Smooth muscle cell (in vitro differentiated cells): ENCODE measurements at regions not wholly inside any gene's neighbourhood (a gene's known extent, or its start where the extent isn't known, plus 50 kb on each side); places are given as distances from the start of the nearest gene placed in this dataset.

Source experiments
- DNase-seq: peaks from one replicate; lab custom pipeline; 2025; ENCODE audit not compliant: unreplicated experiment; lab: John Stamatoyannopoulos, UW
- H2AFZ ChIP-seq: fragments of 200-600 bp; sonication (generic); 2 replicates; pipeline ENCODE4 v1.6.0; 2016; ENCODE audit warnings: antibody characterized with exemption, low read depth, mild to moderate bottlenecking
- H3F3A ChIP-seq: fragments of 200-600 bp; sonication (generic); 2 replicates; pipeline ENCODE4 v1.6.0; 2017; ENCODE audit warnings: antibody characterized with exemption, low read depth
- H3K27ac ChIP-seq: fragments of 200-600 bp; sonication (generic); 2 replicates; pipeline ENCODE4 v1.5.1; 2016; ENCODE audit warnings: low read depth, mild to moderate bottlenecking
- H3K27me3 ChIP-seq: fragments of 200-600 bp; sonication (generic); 2 replicates; pipeline ENCODE4 v1.6.1; 2016; ENCODE audit warnings: low read depth, mild to moderate bottlenecking
- H3K36me3 ChIP-seq: fragments of 200-600 bp; sonication (generic); 2 replicates; pipeline ENCODE4 v1.5.1; 2016; ENCODE audit warnings: low read depth
- H3K4me1 ChIP-seq: fragments of 200-600 bp; sonication (generic); 2 replicates; pipeline ENCODE4 v1.5.1; 2016; ENCODE audit warnings: low read depth
- H3K4me2 ChIP-seq: fragments of 200-600 bp; sonication (generic); 2 replicates; pipeline ENCODE4 v1.6.0; 2016; ENCODE audit warnings: mild to moderate bottlenecking
- H3K4me3 ChIP-seq: fragments of 200-600 bp; sonication (generic); 2 replicates; pipeline ENCODE4 v1.5.1; 2016; ENCODE audit warnings: mild to moderate bottlenecking
- H3K79me2 ChIP-seq: fragments of 200-600 bp; sonication (generic); 2 replicates; pipeline ENCODE4 v1.6.0; 2016; ENCODE audit warnings: low read depth, mild to moderate bottlenecking
- H3K9ac ChIP-seq: fragments of 200-600 bp; sonication (generic); 2 replicates; pipeline ENCODE4 v1.6.0; 2016; ENCODE audit warnings: low read depth
- H3K9me3 ChIP-seq: fragments of 200-600 bp; sonication (generic); replicated peaks from 2 replicates; pipeline ENCODE4 v1.5.1; 2016; ENCODE audit warnings: low read depth
- H4K20me1 ChIP-seq: fragments of 200-600 bp; sonication (generic); 2 replicates; pipeline ENCODE4 v1.6.0; 2016; ENCODE audit warnings: low read depth
- WGBS: methylation state at CpG from one replicate; pipeline ENCODE4 v1.1.7; 2016; ENCODE audit warnings: low lambda C conversion rate; 5-methylcytosine and 5-hydroxymethylcytosine counted together
- TF ChIP-seq, protein P1 (sequence below): fragments of 200-600 bp; sonication (generic); IDR thresholded peaks from 2 replicates; pipeline ENCODE4 v1.5.1; 2017; ENCODE audit warnings: borderline replicate concordance, mild to moderate bottlenecking, antibody characterized with exemption; ENCODE audit not compliant: insufficient read depth, poor library complexity, severe bottlenecking

DNA sequence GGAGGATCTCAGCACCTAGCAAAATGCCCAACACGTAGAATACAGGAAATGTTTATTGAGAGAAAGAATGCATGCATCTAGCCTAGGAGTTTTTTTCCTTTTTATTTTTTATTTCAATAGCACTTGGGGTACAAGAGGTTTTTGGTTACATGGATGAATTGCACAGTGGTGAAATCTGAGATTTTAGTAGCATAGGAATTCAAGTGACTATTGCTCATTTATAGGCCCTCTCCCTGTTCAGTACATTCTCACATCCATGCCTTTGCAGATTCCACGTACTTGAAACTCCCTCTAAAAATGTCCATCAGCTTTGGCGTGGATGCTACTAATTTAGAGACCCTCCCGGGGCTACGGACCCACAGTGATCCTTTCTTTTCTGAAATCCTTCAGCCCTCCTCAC, 61.7 kb upstream of the PIAS1 start:
- Histone ChIP-seq H3K27me3 (no peaks in the 10 kb centered on the region), H3K4me3 (no peak overlapping the region), H3K9me3 (no peaks in the 10 kb centered on the region), H3K9ac (no peak overlapping the region), H3K27ac (no peak overlapping the region), H3K36me3 (no peaks in the 10 kb centered on the region), H3K4me1 (no peaks in the 10 kb centered on the region), H4K20me1 (no peaks in the 10 kb centered on the region), H3K4me2 (no peak overlapping the region), H3K79me2 (no peaks in the 10 kb centered on the region), H3F3A (no peaks in the 10 kb centered on the region), H2AFZ (no peak overlapping the region)
- no peak for DNase-seq
- TF ChIP-seq, protein P1, sequence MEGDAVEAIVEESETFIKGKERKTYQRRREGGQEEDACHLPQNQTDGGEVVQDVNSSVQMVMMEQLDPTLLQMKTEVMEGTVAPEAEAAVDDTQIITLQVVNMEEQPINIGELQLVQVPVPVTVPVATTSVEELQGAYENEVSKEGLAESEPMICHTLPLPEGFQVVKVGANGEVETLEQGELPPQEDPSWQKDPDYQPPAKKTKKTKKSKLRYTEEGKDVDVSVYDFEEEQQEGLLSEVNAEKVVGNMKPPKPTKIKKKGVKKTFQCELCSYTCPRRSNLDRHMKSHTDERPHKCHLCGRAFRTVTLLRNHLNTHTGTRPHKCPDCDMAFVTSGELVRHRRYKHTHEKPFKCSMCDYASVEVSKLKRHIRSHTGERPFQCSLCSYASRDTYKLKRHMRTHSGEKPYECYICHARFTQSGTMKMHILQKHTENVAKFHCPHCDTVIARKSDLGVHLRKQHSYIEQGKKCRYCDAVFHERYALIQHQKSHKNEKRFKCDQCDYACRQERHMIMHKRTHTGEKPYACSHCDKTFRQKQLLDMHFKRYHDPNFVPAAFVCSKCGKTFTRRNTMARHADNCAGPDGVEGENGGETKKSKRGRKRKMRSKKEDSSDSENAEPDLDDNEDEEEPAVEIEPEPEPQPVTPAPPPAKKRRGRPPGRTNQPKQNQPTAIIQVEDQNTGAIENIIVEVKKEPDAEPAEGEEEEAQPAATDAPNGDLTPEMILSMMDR: no peak
- 93% methylated on average over 5 of the region's 5 CpGs for WGBS

DNA sequence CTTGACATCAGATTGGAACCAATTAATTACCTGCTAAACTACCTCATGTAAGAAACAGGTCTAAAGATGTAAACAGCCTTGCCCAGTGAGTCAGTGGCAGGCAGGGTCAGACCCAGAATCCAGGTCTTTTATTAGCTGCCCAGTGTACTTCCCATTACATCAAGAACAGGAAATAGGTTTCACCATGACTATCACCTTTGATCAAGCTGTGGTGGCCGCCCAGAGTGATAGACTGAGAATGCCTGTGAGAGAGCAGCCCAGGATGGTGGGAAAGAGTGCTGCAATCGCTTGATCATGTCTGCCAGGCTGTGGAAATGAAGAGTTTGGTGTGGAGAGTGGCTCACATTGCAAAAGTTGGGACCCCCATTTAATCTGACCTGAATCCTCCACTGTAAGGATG, 61.3 kb upstream of the PIAS1 start:
- H3K27me3 ChIP-seq: no peaks in the 10 kb centered on the region
- H3K9ac ChIP-seq: no peak overlapping the region
- H3K36me3 ChIP-seq: no peaks in the 10 kb centered on the region
- H4K20me1 ChIP-seq: no peaks in the 10 kb centered on the region
- H3K4me3 ChIP-seq: no peak overlapping the region
- no peaks in the 10 kb centered on the region for H3K79me2 ChIP-seq
- no peaks in the 10 kb centered on the region for H3F3A ChIP-seq
- H3K4me2 ChIP-seq: no peak overlapping the region
- H2AFZ ChIP-seq: no peak overlapping the region
- 94% methylated on average over 2 of the region's 2 CpGs for WGBS
- H3K27ac ChIP-seq: no peak overlapping the region
- TF ChIP-seq, protein P1: no peak
- DNase-seq: no peak
- H3K4me1 ChIP-seq: no peaks in the 10 kb centered on the region
- no peaks in the 10 kb centered on the region for H3K9me3 ChIP-seq

DNA sequence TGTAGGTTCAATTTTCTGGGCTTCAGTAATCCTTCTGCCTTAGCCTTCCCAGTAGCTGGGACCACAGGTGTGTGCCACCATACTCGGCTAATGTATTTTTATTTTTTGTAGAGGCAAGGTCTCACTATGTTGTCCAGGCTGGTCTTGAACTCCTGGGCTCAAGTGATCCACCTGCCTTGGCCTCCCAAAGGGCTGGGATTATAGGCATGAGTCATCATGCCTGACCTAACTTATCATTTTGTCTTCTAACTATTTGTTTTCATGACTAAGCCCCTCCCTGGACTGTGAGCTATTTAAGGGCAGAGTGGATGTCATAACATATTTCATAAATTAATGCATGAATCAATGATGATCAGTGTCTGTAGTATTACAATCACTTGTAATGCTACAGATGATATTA, 56.1 kb upstream of the PIAS1 start:
- Histone ChIP-seq H4K20me1 (no peaks in the 10 kb centered on the region), H3K4me1 (no peaks in the 10 kb centered on the region), H3K9ac (no peak overlapping the region), H3K36me3 (no peaks in the 10 kb centered on the region), H3K27ac (no peak overlapping the region), H3K4me3 (no peak overlapping the region), H3K27me3 (no peaks in the 10 kb centered on the region), H3K9me3 (no peaks in the 10 kb centered on the region), H2AFZ (no peak overlapping the region), H3K79me2 (no peaks in the 10 kb centered on the region), H3F3A (no peaks in the 10 kb centered on the region), H3K4me2 (no peak overlapping the region)
- WGBS: 94% methylated on average over 1 of the region's 1 CpG
- no peak for DNase-seq
- TF ChIP-seq, protein P1: no peak

DNA sequence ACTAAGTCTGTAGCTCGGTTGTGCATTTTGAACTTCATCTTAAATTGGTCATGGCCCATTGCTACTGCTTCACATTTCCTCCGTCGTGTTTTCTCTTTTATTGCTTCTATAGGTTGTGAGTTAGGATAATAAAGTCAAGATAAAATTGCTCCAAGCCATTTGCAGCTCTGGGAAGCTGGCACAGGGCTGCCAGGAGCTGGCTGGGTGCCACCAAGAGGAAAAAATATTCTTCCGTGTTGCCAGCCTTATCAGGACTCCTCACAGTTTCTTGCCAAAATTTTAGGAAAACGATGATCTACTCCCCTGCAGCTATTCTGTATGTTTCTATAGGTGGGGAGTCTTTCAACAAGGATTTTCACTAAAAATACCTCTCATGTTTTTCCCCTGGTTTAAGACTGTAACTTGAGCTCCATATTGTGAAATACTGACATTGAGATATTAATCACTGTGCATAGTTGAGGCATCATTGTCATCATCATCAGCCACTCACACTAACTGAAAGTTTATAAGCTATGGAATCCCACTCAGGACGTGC, 55.4 kb upstream of the PIAS1 start:
- TF ChIP-seq, protein P1: no peak
- H3K4me2 ChIP-seq: no peak overlapping the region
- H3F3A ChIP-seq: no peaks in the 10 kb centered on the region
- WGBS: 81% methylated on average over 6 of the region's 6 CpGs
- no peaks in the 10 kb centered on the region for H3K79me2 ChIP-seq
- H2AFZ ChIP-seq: no peak overlapping the region
- H3K9ac ChIP-seq: no peak overlapping the region
- H3K27me3 ChIP-seq: no peaks in the 10 kb centered on the region
- no peaks in the 10 kb centered on the region for H3K9me3 ChIP-seq
- H4K20me1 ChIP-seq: no peaks in the 10 kb centered on the region
- no peak overlapping the region for H3K4me3 ChIP-seq
- no peaks in the 10 kb centered on the region for H3K36me3 ChIP-seq
- H3K27ac ChIP-seq: no peak overlapping the region
- H3K4me1 ChIP-seq: no peaks in the 10 kb centered on the region
- DNase-seq: no peak
